ENCODE measurements at regions not wholly inside any gene's neighbourhood (a gene's known extent, or its start where the extent isn't known, plus 50 kb on each side); places are given as distances from the start of the nearest gene placed in this dataset.

- peaks cover 16% of the 10 kb centered on the region for H3K27me3 ChIP-seq (ENCODE audit: insufficient read depth)
- no peak overlapping the region for H2AFZ ChIP-seq
- Mint-ChIP-seq H3K27me3 (ENCODE audit: insufficient read depth, low read depth, poor library complexity) (peaks cover 14% of the 10 kb centered on the region), H3K4me1 (peaks cover 47% of the 10 kb centered on the region), H3K9me3 (peaks cover 20% of the 10 kb centered on the region), H3K4me3 (no peak overlapping the region), H3K27ac (no peak overlapping the region), H3K36me3 (ENCODE audit: low read depth) (peaks cover 12% of the 10 kb centered on the region)
- no peaks in the 10 kb centered on the region for H3K9me2 ChIP-seq (ENCODE audit: insufficient read depth)
- H3K4me2 ChIP-seq, result peak overlapping the region; percentile 21; the same call in 1 of the 2 replicates
- peaks cover 52% of the 10 kb centered on the region for H3K4me1 ChIP-seq (ENCODE audit: insufficient read depth)
- DNase-seq (ENCODE audit: low spot score), result peak; percentile 16
- no peaks in the 10 kb centered on the region for H3K36me3 ChIP-seq (ENCODE audit: insufficient read depth)
- no peak for ATAC-seq
- H3F3A ChIP-seq (replicated peaks; ENCODE audit: low read depth), result no peaks in the 10 kb centered on the region
- H3K79me2 ChIP-seq (replicated peaks; ENCODE audit: insufficient read depth), result no peaks in the 10 kb centered on the region
- H3K4me3 ChIP-seq, result no peak overlapping the region
- H3K27ac ChIP-seq (ENCODE audit: low read depth), result no peak overlapping the region
- H4K20me1 ChIP-seq (replicated peaks; ENCODE audit: insufficient read depth), result no peaks in the 10 kb centered on the region
- TF ChIP-seq EZH2 (IDR thresholded peaks at IDR 0.05; ENCODE audit: low read depth, unreplicated experiment) (no peak), NANOG (IDR thresholded peaks at IDR 0.05; ENCODE audit: borderline replicate concordance) (no peak), CTCF (conservative IDR thresholded peaks at IDR 0.05; ENCODE audit: low read depth in 2 of 2) (no peak), EZH2phosphoT487 (IDR thresholded peaks at IDR 0.05; ENCODE audit: unreplicated experiment) (no peak), ZNF462 (CRISPR knock-in tag; IDR thresholded peaks at IDR 0.05) (no peak), ZNF331 (CRISPR knock-in tag; IDR thresholded peaks at IDR 0.05; ENCODE audit: low read depth) (no peak), POLR2AphosphoS5 (IDR thresholded peaks at IDR 0.05; ENCODE audit: low read depth) (no peak), JUNB (IDR thresholded peaks at IDR 0.05; ENCODE audit: unreplicated experiment) (no peak), REST (IDR thresholded peaks at IDR 0.05; ENCODE audit: unreplicated experiment) (no peak)
These were observed 107.2 kb downstream of the ANAPC4 start for GRCh38 chr4:25484243-25484721.
